Testis (tissue), 2 donors: ENCODE measurements at regions not wholly inside any gene's neighbourhood (a gene's known extent, or its start where the extent isn't known, plus 50 kb on each side); places are given as distances from the start of the nearest gene placed in this dataset.

Source experiments
- CTCF ChIP-seq, 3 experiments: fragments of 450-650 bp in 2 of 3; fragments of 200-600 bp in 1 of 3; sonication (generic) in 1 of 3; IDR thresholded peaks; one replicate each; pipeline ENCODE4 v1.5.1; 2016 to 2019; ENCODE audit warnings: antibody characterized with exemption in 3 of 3, mild to moderate bottlenecking in 2 of 3, moderate library complexity in 1 of 3
- POLR2A ChIP-seq: fragments of 450-650 bp; IDR thresholded peaks from one replicate; pipeline ENCODE4 v1.6.1; 2017; ENCODE audit warnings: antibody characterized with exemption, mild to moderate bottlenecking, moderate library complexity

- TF ChIP-seq CTCF (IDR thresholded peaks at IDR 0.05) (no peak), POLR2A (no peak)
Measured at GRCh38 chr5:87885758-87886157, 382.9 kb downstream of the TMEM161B start.
